Endodermal cell (in vitro differentiated cells): ENCODE measurements at regions not wholly inside any gene's neighbourhood (a gene's known extent, or its start where the extent isn't known, plus 50 kb on each side); places are given as distances from the start of the nearest gene placed in this dataset.

ENCODE experiments used
- DNase-seq: peaks from one replicate; pipeline ENCODE4 v3.0.0-alpha.2; 2017
- H3K27ac ChIP-seq: 2 replicates; pipeline ENCODE4 v1.5.1; 2013; ENCODE audit warnings: mild to moderate bottlenecking, low read depth, low read length, moderate library complexity
- H3K27me3 ChIP-seq: 2 replicates; pipeline ENCODE4 v1.6.1; 2013; ENCODE audit warnings: mild to moderate bottlenecking, low read length, moderate library complexity; ENCODE audit not compliant: insufficient read depth, control insufficient read depth, poor library complexity, severe bottlenecking
- H3K36me3 ChIP-seq: 2 replicates; pipeline ENCODE4 v1.7.0; 2013; ENCODE audit warnings: mild to moderate bottlenecking, low read length, moderate library complexity; ENCODE audit not compliant: control insufficient read depth, insufficient read depth
- H3K4me1 ChIP-seq: one replicate; pipeline ENCODE4 v1.7.0; 2013; ENCODE audit warnings: low read length; ENCODE audit not compliant: control insufficient read depth, insufficient read depth
- H3K4me3 ChIP-seq: 2 replicates; pipeline ENCODE4 v1.5.1; 2013; ENCODE audit warnings: mild to moderate bottlenecking, low read length, moderate library complexity
- H3K9ac ChIP-seq: 2 replicates; pipeline ENCODE4 v1.6.1; 2013; ENCODE audit warnings: mild to moderate bottlenecking, low read length, moderate library complexity; ENCODE audit not compliant: poor library complexity, severe bottlenecking; ENCODE audit errors: extremely low read depth
- H3K9me3 ChIP-seq: 2 replicates; pipeline ENCODE4 v1.6.1; 2013; ENCODE audit warnings: mild to moderate bottlenecking, low read length, moderate library complexity; ENCODE audit not compliant: control insufficient read depth
- H3K27ac Mint-ChIP-seq: 2 replicates; pipeline ENCODE4 v1.8.0; 2020; ENCODE audit warnings: mixed read lengths
- H3K27me3 Mint-ChIP-seq: 2 replicates; pipeline ENCODE4 v1.8.0; 2021; ENCODE audit warnings: mild to moderate bottlenecking, mixed read lengths; ENCODE audit not compliant: insufficient read depth
- H3K36me3 Mint-ChIP-seq: 2 replicates; pipeline ENCODE4 v1.8.0; 2020; ENCODE audit warnings: low read depth, mixed read lengths
- H3K4me1 Mint-ChIP-seq: 2 replicates; pipeline ENCODE4 v1.8.0; 2020; ENCODE audit warnings: mixed read lengths
- H3K4me3 Mint-ChIP-seq: 2 replicates; pipeline ENCODE4 v1.8.0; 2020; ENCODE audit warnings: mild to moderate bottlenecking, moderate library complexity, mixed read lengths
- H3K9me3 Mint-ChIP-seq: 2 replicates; pipeline ENCODE4 v1.8.0; 2020; ENCODE audit warnings: mild to moderate bottlenecking, mixed read lengths
- CTCF ChIP-seq: fragments of 200-600 bp; sonication (generic); conservative IDR thresholded peaks from 2 replicates; pipeline ENCODE4 v1.5.0; 2021; ENCODE audit warnings: antibody characterized with exemption, mild to moderate bottlenecking
- WGBS, 2 experiments: methylation state at CpG; one replicate each; pipeline versions ENCODE4 v1.1.5 to v1.1.7; 2013; ENCODE audit warnings: missing lambda C conversion rate in 2 of 2, mixed read lengths in 1 of 2; ENCODE audit not compliant: insufficient coverage in 1 of 2, insufficient read length in 1 of 2; 5-methylcytosine and 5-hydroxymethylcytosine counted together

DNA sequence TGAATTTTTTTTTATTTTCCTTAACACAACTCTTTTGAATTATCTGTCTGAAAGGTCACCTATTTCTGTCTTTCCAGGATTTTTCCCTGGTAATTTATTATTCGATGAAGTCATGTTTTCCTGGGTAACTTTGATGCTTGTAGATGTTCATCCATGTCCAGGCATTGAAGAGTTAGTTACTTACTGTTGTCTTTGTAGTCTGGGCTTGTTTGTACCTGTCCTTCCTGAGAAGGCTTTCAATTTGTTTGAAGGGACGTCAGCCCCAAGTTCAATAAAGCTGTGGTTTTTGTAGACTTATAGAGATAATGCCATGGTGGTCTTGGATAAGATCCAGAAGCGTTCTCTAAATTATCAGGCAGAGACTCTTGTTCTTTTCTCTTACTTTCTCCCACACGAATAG, 252.4 kb upstream of the ARHGAP24 start:
- Mint-ChIP-seq H3K36me3 (no peaks in the 10 kb centered on the region), H3K4me3 (no peak overlapping the region), H3K9me3 (peaks cover 41% of the 10 kb centered on the region), H3K27me3 (no peaks in the 10 kb centered on the region), H3K27ac (no peak overlapping the region), H3K4me1 (no peaks in the 10 kb centered on the region)
- no peaks in the 10 kb centered on the region for H3K4me1 ChIP-seq
- H3K27ac ChIP-seq: no peak overlapping the region
- 88 to 100% methylated on average over 1 to 4 of the region's 4 CpGs for WGBS, 2 experiments
- DNase-seq: no peak
- TF ChIP-seq CTCF: no peak
- no peak overlapping the region for H3K4me3 ChIP-seq
- H3K36me3 ChIP-seq: no peaks in the 10 kb centered on the region
- no peak overlapping the region for H3K9ac ChIP-seq
- H3K27me3 ChIP-seq: no peaks in the 10 kb centered on the region
- peaks cover 29% of the 10 kb centered on the region for H3K9me3 ChIP-seq

DNA sequence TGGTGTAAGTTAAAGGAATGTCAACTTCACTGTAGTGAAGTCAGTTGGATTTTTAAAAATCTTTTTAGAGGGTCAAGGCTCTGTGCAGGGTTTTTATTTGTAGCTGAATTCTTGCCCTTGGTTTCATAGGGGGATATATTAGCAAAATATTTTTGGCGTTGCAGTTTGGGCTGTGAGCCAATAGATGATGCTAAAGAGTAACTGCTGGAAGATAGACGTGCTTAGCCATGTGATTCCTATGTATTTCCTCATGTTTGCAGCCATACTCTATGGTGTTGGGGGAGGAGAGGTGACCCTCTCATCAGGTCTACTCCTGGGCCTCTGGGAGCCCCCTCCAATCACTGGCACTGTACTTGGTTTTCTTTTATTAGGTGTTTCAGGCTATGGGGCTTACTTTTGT, 246.7 kb upstream of the ARHGAP24 start:
- H3K9me3 Mint-ChIP-seq: peaks cover 22% of the 10 kb centered on the region
- Histone ChIP-seq H3K27ac (no peak overlapping the region), H3K4me3 (no peak overlapping the region), H3K36me3 (no peaks in the 10 kb centered on the region), H3K9me3 (peaks cover 9% of the 10 kb centered on the region), H3K4me1 (no peaks in the 10 kb centered on the region), H3K9ac (no peak overlapping the region), H3K27me3 (no peaks in the 10 kb centered on the region)
- no peaks in the 10 kb centered on the region for H3K4me1 Mint-ChIP-seq
- no peak overlapping the region for H3K27ac Mint-ChIP-seq
- peak; percentile 51 for TF ChIP-seq CTCF
- no peaks in the 10 kb centered on the region for H3K27me3 Mint-ChIP-seq
- 85 to 100% methylated on average over 1 to 2 of the region's 2 CpGs for WGBS, 2 experiments
- H3K4me3 Mint-ChIP-seq: no peak overlapping the region
- no peak for DNase-seq
- H3K36me3 Mint-ChIP-seq: no peaks in the 10 kb centered on the region

- no peaks in the 10 kb centered on the region for H3K36me3 ChIP-seq
- no peak overlapping the region for H3K9ac ChIP-seq
- no peak overlapping the region for H3K4me3 ChIP-seq
- Mint-ChIP-seq H3K27me3 (no peaks in the 10 kb centered on the region), H3K9me3 (no peaks in the 10 kb centered on the region), H3K4me1 (no peaks in the 10 kb centered on the region), H3K36me3 (no peaks in the 10 kb centered on the region), H3K27ac (no peak overlapping the region), H3K4me3 (no peak overlapping the region)
- 96 to 100% methylated on average over 2 to 3 of the region's 3 CpGs for WGBS, 2 experiments
- H3K4me1 ChIP-seq: no peaks in the 10 kb centered on the region
- H3K27ac ChIP-seq: no peak overlapping the region
- no peak for TF ChIP-seq CTCF
- DNase-seq: no peak
- H3K27me3 ChIP-seq: no peaks in the 10 kb centered on the region
- no peaks in the 10 kb centered on the region for H3K9me3 ChIP-seq
Observed at GRCh38 chr4:85233516-85233915, 241.4 kb upstream of the ARHGAP24 start.
